Erythroblast (primary cell): ENCODE measurements at regions not wholly inside any gene's neighbourhood (a gene's known extent, or its start where the extent isn't known, plus 50 kb on each side); places are given as distances from the start of the nearest gene placed in this dataset.

ENCODE experiments used
- GATA1 ChIP-seq: IDR thresholded peaks from 2 replicates; pipeline ENCODE4 v1.6.1; 2011; ENCODE audit warnings: low read depth, mild to moderate bottlenecking, control low read depth, low read length, moderate library complexity
- POLR2A ChIP-seq: IDR thresholded peaks from 2 replicates; pipeline ENCODE4 v1.6.1; 2011; ENCODE audit warnings: mild to moderate bottlenecking, low read length

DNA sequence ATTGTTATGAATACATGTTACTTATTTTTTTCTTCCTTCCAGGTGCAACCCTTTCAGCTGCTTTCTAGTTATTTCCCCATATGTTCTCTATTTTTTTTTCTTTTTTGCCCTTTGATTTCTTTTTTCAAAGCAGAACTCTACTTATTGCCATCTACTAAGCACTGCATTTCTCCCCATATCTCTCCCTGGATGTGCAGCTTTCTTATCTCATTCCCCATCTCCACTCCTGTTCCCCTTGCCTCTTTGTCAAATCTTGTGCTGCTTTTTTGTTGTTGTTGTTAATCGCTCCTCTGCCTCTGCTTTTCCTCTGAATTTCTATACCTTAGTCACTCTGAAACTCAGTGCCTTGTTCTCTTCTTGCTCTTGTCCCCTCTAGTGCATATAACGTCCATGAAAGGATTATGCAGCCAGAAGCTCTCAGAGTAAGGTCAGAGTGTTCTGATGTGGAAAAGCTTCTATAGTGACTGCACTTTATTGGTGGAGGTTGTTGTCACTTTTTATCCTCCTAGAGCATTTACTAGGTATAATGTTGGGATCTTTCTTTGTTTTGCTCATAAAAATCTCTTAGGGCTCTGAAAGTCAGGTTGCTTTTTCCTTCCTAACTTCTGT, 51.1 kb upstream of the JADE1 start:
- TF ChIP-seq POLR2A = no peak
- TF ChIP-seq GATA1 = no peak
